Peyer's patch (tissue), 4 donors: ENCODE measurements at regions not wholly inside any gene's neighbourhood (a gene's known extent, or its start where the extent isn't known, plus 50 kb on each side); places are given as distances from the start of the nearest gene placed in this dataset.

Source experiments
- POLR2A ChIP-seq, 2 donors: fragments of 450-650 bp; IDR thresholded peaks; one replicate each; pipeline ENCODE4 v1.5.1; 2017; ENCODE audit warnings: antibody characterized with exemption in 2 of 2, mild to moderate bottlenecking in 2 of 2, moderate library complexity in 2 of 2
- TF ChIP-seq, protein P1 (sequence below), 6 experiments: fragments of 450-650 bp in 4 of 6; fragments of 200-600 bp in 2 of 6; sonication (generic) in 1 of 6; IDR thresholded peaks; one replicate each; pipeline ENCODE4 v1.5.1; 2017 to 2019; ENCODE audit warnings: antibody characterized with exemption in 6 of 6, mild to moderate bottlenecking in 3 of 6, moderate library complexity in 1 of 6

- TF ChIP-seq, protein P1, sequence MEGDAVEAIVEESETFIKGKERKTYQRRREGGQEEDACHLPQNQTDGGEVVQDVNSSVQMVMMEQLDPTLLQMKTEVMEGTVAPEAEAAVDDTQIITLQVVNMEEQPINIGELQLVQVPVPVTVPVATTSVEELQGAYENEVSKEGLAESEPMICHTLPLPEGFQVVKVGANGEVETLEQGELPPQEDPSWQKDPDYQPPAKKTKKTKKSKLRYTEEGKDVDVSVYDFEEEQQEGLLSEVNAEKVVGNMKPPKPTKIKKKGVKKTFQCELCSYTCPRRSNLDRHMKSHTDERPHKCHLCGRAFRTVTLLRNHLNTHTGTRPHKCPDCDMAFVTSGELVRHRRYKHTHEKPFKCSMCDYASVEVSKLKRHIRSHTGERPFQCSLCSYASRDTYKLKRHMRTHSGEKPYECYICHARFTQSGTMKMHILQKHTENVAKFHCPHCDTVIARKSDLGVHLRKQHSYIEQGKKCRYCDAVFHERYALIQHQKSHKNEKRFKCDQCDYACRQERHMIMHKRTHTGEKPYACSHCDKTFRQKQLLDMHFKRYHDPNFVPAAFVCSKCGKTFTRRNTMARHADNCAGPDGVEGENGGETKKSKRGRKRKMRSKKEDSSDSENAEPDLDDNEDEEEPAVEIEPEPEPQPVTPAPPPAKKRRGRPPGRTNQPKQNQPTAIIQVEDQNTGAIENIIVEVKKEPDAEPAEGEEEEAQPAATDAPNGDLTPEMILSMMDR (IDR thresholded peaks at IDR 0.05): no peak
- TF ChIP-seq POLR2A (IDR thresholded peaks at IDR 0.05): peak; percentile 51 to 52
Measured at GRCh38 chr11:16604794-16605388, 133.6 kb upstream of the C11orf58 start.
